ENCODE measurements at regions not wholly inside any gene's neighbourhood (a gene's known extent, or its start where the extent isn't known, plus 50 kb on each side); places are given as distances from the start of the nearest gene placed in this dataset.

GRCh38 chr3:188042466-188042865, 111.5 kb upstream of the LPP start:
- POLR2A ChIA-PET: no interaction called here
- no peaks in the 10 kb centered on the region for H3K27me3 ChIP-seq (replicated peaks; ENCODE audit: control insufficient read depth, insufficient read depth, low read length)
- H3K36me3 ChIP-seq (ENCODE audit: control insufficient read depth, insufficient read depth, low read length): no peaks in the 10 kb centered on the region
- TF ChIP-seq CTCF (IDR thresholded peaks at IDR 0.05; ENCODE audit: insufficient read depth in 1 of 2, low read depth in 1 of 2, low read length in 1 of 2, severe bottlenecking in 1 of 2, unreplicated experiment in 1 of 2): no peak
- Mint-ChIP-seq H3K4me1 (ENCODE audit: low read depth, unreplicated experiment) (peaks cover 14% of the 10 kb centered on the region), H3K36me3 (ENCODE audit: insufficient read depth, unreplicated experiment) (peaks cover 4% of the 10 kb centered on the region), H3K4me3 (ENCODE audit: unreplicated experiment) (no peak overlapping the region), H3K9me3 (ENCODE audit: unreplicated experiment) (no peaks in the 10 kb centered on the region), H3K27ac (ENCODE audit: unreplicated experiment) (no peak overlapping the region), H3K27me3 (ENCODE audit: insufficient read depth, unreplicated experiment) (no peaks in the 10 kb centered on the region)
- BruUV-seq (replicated peaks): no TSS peak
- H3K4me3 ChIP-seq (ENCODE audit: low read depth, low read length): no peak overlapping the region
- peaks cover 25% of the 10 kb centered on the region for H3K4me1 ChIP-seq
- CTCF ChIA-PET: interaction anchor here (1.4 kb wide), 1 partner anchor 8 kb away, joined by 4 read pairs; no protein-coding TSS in a partner anchor
- DNase-seq: no peak
- H3K9me3 ChIP-seq: no peaks in the 10 kb centered on the region
- intact Hi-C loops (cut with micrococcal nuclease; ENCODE audit: unreplicated experiment): no loop called here

- no peaks in the 10 kb centered on the region for H3K27me3 Mint-ChIP-seq (ENCODE audit: insufficient read depth, unreplicated experiment)
- BruUV-seq (replicated peaks): no TSS peak
- no peak for TF ChIP-seq CTCF (IDR thresholded peaks at IDR 0.05; ENCODE audit: insufficient read depth in 1 of 2, low read depth in 1 of 2, low read length in 1 of 2, severe bottlenecking in 1 of 2, unreplicated experiment in 1 of 2)
- H3K4me3 ChIP-seq (ENCODE audit: low read depth, low read length): no peak overlapping the region
- H3K4me1 Mint-ChIP-seq (ENCODE audit: low read depth, unreplicated experiment): peaks cover under 1% of the 10 kb centered on the region
- H3K36me3 ChIP-seq (ENCODE audit: control insufficient read depth, insufficient read depth, low read length): no peaks in the 10 kb centered on the region
- DNase-seq: no peak
- POLR2A ChIA-PET: no interaction called here
- H3K4me3 Mint-ChIP-seq (ENCODE audit: unreplicated experiment): no peak overlapping the region
- H3K27ac Mint-ChIP-seq (ENCODE audit: unreplicated experiment): no peak overlapping the region
- no peaks in the 10 kb centered on the region for H3K9me3 ChIP-seq
- no peaks in the 10 kb centered on the region for H3K9me3 Mint-ChIP-seq (ENCODE audit: unreplicated experiment)
- no peaks in the 10 kb centered on the region for H3K27me3 ChIP-seq (replicated peaks; ENCODE audit: control insufficient read depth, insufficient read depth, low read length)
- peaks cover 4% of the 10 kb centered on the region for H3K36me3 Mint-ChIP-seq (ENCODE audit: insufficient read depth, unreplicated experiment)
- peaks cover 12% of the 10 kb centered on the region for H3K4me1 ChIP-seq
- intact Hi-C loops (cut with micrococcal nuclease; ENCODE audit: unreplicated experiment): no loop called here
- CTCF ChIA-PET: no interaction called here
Measured at GRCh38 chr3:188043891-188044290, 110.1 kb upstream of the LPP start.

GRCh38 chr3:188046561-188047211, 107.3 kb upstream of the LPP start:
- no TSS peak for BruUV-seq (replicated peaks)

More at GRCh38 chr3:188046561-188047211, 107.3 kb upstream of the LPP start:
- no peak for TF ChIP-seq CTCF (IDR thresholded peaks at IDR 0.05; ENCODE audit: insufficient read depth in 1 of 2, low read depth in 1 of 2, low read length in 1 of 2, severe bottlenecking in 1 of 2, unreplicated experiment in 1 of 2)
- no peaks in the 10 kb centered on the region for H3K9me3 ChIP-seq
- H3K36me3 ChIP-seq (ENCODE audit: control insufficient read depth, insufficient read depth, low read length): no peaks in the 10 kb centered on the region
- no peak overlapping the region for H3K4me3 ChIP-seq (ENCODE audit: low read depth, low read length)
- DNase-seq: no peak
- peaks cover 13% of the 10 kb centered on the region for H3K4me1 Mint-ChIP-seq (ENCODE audit: low read depth, unreplicated experiment)
- no peaks in the 10 kb centered on the region for H3K36me3 Mint-ChIP-seq (ENCODE audit: insufficient read depth, unreplicated experiment)
- H3K27ac Mint-ChIP-seq (ENCODE audit: unreplicated experiment): no peak overlapping the region
- intact Hi-C loops (cut with micrococcal nuclease; ENCODE audit: unreplicated experiment): no loop called here
- no peak overlapping the region for H3K4me3 Mint-ChIP-seq (ENCODE audit: unreplicated experiment)
- no peaks in the 10 kb centered on the region for H3K9me3 Mint-ChIP-seq (ENCODE audit: unreplicated experiment)
- no peaks in the 10 kb centered on the region for H3K27me3 Mint-ChIP-seq (ENCODE audit: insufficient read depth, unreplicated experiment)
- no peaks in the 10 kb centered on the region for H3K27me3 ChIP-seq (replicated peaks; ENCODE audit: control insufficient read depth, insufficient read depth, low read length)
- H3K4me1 ChIP-seq: peaks cover 25% of the 10 kb centered on the region
- ChIA-PET CTCF (no interaction called here), POLR2A (interaction anchor here (0.6 kb wide), 1 partner anchor 78 kb away, joined by 3 read pairs; no protein-coding TSS in a partner anchor)

All from Caco-2 (cell line).